GM20000 (cell line): ENCODE measurements at regions not wholly inside any gene's neighbourhood (a gene's known extent, or its start where the extent isn't known, plus 50 kb on each side); places are given as distances from the start of the nearest gene placed in this dataset.
"Not testable (repeated sequence)": the region's sequence is repeated elsewhere in the genome, so short reads cannot be mapped to it uniquely, and the experiment has no call there.

Experiments used
- DNase-seq: peaks from one replicate; pipeline ENCODE4 v3.0.0; 2012; ENCODE audit warnings: low spot score
- TF ChIP-seq, protein P1 (sequence below): IDR thresholded peaks from 2 replicates; pipeline ENCODE4 v1.5.1; 2012; ENCODE audit warnings: mild to moderate bottlenecking, control low read depth; ENCODE audit errors: extremely low read depth, missing control alignments

DNA sequence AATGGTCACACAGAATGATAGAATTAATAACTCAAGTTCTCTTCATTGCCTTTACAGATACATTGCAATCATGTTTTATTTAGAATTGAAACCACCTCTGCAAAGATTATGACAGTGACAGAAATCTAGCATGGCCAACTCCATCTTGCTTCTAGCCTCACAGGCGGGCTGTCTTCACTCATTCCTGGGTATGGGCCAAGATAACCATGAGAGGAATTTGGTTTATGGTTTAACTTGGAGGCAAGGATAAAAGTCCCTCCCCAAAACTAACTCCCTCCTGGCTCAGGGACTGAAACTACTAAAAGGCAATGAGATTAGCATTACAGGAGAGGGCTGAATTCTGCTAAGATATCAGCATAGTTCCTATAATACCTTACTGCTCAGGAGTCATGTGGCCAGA lies 95.2 kb upstream of the CST7 start:
- TF ChIP-seq, protein P1, sequence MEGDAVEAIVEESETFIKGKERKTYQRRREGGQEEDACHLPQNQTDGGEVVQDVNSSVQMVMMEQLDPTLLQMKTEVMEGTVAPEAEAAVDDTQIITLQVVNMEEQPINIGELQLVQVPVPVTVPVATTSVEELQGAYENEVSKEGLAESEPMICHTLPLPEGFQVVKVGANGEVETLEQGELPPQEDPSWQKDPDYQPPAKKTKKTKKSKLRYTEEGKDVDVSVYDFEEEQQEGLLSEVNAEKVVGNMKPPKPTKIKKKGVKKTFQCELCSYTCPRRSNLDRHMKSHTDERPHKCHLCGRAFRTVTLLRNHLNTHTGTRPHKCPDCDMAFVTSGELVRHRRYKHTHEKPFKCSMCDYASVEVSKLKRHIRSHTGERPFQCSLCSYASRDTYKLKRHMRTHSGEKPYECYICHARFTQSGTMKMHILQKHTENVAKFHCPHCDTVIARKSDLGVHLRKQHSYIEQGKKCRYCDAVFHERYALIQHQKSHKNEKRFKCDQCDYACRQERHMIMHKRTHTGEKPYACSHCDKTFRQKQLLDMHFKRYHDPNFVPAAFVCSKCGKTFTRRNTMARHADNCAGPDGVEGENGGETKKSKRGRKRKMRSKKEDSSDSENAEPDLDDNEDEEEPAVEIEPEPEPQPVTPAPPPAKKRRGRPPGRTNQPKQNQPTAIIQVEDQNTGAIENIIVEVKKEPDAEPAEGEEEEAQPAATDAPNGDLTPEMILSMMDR: no peak
- DNase-seq: no peak

DNA sequence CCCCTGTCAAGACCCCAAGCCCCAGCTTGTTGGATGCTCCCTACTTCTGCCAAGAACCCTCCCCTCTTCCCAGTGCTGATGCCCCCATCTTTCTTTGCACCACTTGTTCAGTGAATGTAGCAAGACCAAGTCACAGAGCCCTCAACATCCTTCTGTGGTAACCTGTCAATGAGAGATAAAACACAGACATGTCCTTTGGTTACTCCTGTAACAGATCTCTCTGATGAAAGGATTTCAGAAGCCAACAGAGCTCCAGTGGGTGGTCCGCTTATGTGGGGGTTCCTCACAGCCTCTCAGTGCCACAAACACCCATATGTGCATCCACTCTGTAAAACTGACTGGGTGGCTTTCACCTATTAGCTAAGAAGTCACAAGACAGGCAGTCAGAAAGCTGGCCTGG lies 93.2 kb upstream of the CST7 start:
- TF ChIP-seq, protein P1: no peak
- no peak for DNase-seq

DNA sequence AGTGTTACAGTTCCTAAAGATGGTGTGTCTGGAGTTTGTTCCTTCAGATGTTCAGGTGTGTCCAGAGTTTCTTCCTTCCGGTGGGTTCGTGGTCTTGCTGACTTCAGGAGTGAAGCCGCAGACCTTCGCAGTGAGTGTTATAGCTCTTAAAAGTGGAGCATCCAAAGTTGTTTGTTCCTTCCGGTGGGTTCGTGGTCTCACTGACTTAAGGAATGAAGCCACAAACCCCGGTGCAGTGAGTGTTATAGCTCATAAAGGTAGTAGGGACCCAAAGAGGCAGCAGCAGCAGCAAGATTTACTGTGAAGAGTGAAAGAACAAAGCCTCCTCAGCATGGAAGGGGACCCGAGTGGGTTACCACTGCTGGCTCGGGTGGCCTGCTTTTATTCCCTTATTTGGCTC lies 90.6 kb upstream of the CST7 start:
- DNase-seq: not testable (repeated sequence)

DNA sequence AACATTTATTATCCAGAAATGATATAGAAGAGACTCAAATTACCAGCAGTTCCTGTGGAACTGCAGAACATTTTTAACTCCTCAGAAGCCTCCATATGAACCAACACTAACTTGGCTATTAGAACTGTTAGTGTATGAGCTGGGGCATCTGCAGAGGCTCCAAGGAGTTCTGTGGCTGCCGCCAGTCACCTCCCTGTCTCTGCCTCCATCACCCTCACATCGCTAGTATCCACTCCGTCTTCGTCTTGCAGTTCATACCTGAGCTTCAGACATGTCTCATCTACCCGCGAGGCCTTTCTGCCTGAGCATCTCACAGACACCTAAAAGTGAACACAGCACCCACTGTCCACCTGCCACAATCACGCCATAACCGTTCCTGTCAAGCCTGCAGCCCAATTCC lies 89.5 kb upstream of the CST7 start:
- DNase-seq: no peak
- TF ChIP-seq, protein P1: no peak

DNA sequence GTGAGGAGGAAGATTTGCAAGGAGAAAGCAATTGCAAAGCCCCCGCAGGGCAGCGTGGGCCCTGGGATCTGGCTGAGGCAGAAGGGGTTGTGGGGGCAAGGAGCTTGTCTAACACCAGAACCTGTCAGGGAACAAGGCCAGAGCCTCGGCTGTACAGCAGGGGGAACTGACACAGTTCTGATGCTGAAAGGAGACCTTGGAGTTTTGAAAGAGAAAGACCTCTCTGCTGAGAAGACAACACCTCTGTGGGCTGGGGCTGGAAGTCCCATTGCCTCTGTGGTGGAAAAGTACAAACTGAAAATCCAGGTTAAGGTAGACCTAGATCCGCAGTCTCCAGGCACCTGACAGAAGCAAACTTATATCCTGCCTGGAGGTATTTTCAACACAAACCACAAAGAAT lies 86.9 kb upstream of the CST7 start:
- TF ChIP-seq, protein P1: no peak
- DNase-seq: no peak

DNA sequence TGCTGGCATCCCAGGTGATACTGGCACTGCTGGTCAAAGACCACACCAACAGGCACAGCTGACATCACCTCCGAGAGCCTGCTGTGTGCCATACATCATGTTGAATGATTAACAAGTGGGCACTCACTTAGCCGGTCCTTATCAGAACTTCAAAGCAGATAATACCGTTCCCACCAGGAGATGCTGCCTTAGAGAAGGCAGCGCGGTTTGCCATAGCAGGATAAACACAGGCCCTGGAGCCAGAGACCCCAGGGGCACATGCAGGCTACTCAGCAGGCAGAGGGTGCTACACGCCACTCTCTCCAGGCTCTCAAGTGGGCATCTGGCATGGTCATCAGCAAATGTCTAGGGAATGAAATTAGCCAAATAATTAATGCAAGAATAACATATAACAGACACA lies 86.5 kb upstream of the CST7 start:
- TF ChIP-seq, protein P1: no peak

DNA sequence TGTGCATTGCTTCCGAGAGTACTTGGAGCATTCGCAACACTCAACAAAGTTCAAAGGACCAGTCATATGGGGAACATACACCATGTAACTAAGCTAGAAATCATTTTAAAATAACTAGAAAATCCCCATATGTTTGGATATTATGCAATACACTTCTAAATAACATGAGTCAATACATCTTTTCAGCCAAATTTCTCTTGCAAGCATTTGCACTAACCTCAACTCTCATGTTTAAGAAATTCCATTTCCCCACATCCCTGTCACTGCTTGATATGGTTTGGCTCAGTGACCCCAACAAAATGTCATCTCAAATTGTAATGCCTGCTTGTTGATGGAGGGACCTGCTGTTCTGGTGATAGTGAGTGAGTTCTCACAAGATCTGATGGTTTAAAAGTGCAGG lies 85.7 kb upstream of the CST7 start:
- DNase-seq: no peak
- TF ChIP-seq, protein P1: no peak

More for the DNA sequence above, 86.5 kb upstream of the CST7 start:
- no peak for DNase-seq

DNA sequence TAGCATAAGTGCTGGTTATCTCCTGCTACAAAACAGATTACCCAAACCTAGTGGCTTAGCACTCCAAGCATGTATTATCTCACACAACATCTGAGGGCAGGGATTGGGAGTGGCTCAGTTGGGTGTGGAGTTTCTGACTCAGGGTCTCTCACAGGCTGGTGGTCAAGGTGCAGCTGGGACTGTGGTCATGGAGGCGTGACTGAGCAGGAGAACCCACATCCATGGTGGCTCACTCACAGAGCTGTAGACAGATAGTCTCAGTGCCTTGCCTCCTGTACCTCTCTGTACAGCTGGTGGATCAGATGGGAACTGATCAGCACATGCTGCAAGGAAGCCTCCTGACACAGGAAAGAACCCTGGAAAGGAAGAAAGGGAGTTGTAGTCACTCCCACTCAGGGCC lies 83.1 kb upstream of the CST7 start:
- TF ChIP-seq, protein P1: no peak
- no peak for DNase-seq
